GM12878 (cell line): ENCODE measurements at regions not wholly inside any gene's neighbourhood (a gene's known extent, or its start where the extent isn't known, plus 50 kb on each side); places are given as distances from the start of the nearest gene placed in this dataset.

Experiments used
- BHLHE40 ChIP-seq, 2 experiments: fragments of 450-650 bp in 1 of 2; IDR thresholded peaks; 2 replicates each; pipeline ENCODE4 v1.6.1; 2011 to 2017; ENCODE audit warnings: low read depth in 2 of 2, borderline replicate concordance in 1 of 2, improper control_type of control experiment in 1 of 2, low read length in 1 of 2, mild to moderate bottlenecking in 1 of 2
- CTCF ChIP-seq, 3 experiments: IDR thresholded peaks in 2 of 3; conservative IDR thresholded peaks in 1 of 3; 2 replicates each; pipeline ENCODE4 v1.5.1; 2011; ENCODE audit warnings: low read depth in 3 of 3, low read length in 3 of 3, mild to moderate bottlenecking in 3 of 3, control low read depth in 2 of 3, moderate library complexity in 2 of 3, inconsistent platforms in 1 of 3, mixed read lengths in 1 of 3; ENCODE audit not compliant: control insufficient read depth in 2 of 3, insufficient read depth in 1 of 3; ENCODE audit errors: extremely low read depth in 1 of 3
- POLR2AphosphoS5 ChIP-seq: IDR thresholded peaks from 2 replicates; pipeline ENCODE4 v1.6.1; 2011; ENCODE audit warnings: mild to moderate bottlenecking, low read length, inconsistent platforms
- SP1 ChIP-seq: IDR thresholded peaks from one replicate; pipeline ENCODE4 v1.6.1; 2011; ENCODE audit warnings: low read depth, low read length

- TF ChIP-seq SP1 (no peak), CTCF (IDR thresholded peaks at IDR 0.05 in 2 of 3, conservative IDR thresholded peaks at IDR 0.05 in 1 of 3; ENCODE audit: control insufficient read depth in 2 of 3, extremely low read depth in 1 of 3, insufficient read depth in 1 of 3, low read depth in 3 of 3, low read length in 3 of 3) (no peak), POLR2AphosphoS5 (no peak), BHLHE40 (IDR thresholded peaks at IDR 0.05; ENCODE audit: borderline replicate concordance in 1 of 2, low read depth in 2 of 2, low read length in 1 of 2) (no peak)
Measured at GRCh38 chr19:31543456-31543855, 194.2 kb upstream of the TSHZ3 start.
